Left renal pelvis (tissue), 4 donors: ENCODE measurements at regions not wholly inside any gene's neighbourhood (a gene's known extent, or its start where the extent isn't known, plus 50 kb on each side); places are given as distances from the start of the nearest gene placed in this dataset.
"Not testable (repeated sequence)": the region's sequence is repeated elsewhere in the genome, so short reads cannot be mapped to it uniquely, and the experiment has no call there.

Experiments
- DNase-seq, 4 donors: peaks; one replicate each; pipeline ENCODE4 v3.0.0-alpha.2; 2013; ENCODE audit warnings: low read depth in 4 of 4, low spot score in 3 of 4

GRCh38 chr4:154982187-154983047 is 201.3 kb downstream of the RBM46 start:
- DNase-seq, result peak; percentile 12 to 47 (median 31)

- no peak for DNase-seq
These were observed 202.6 kb downstream of the RBM46 start for GRCh38 chr4:154983714-154984113.

GRCh38 chr4:154984148-154984547 is 203.1 kb downstream of the RBM46 start:
- no peak for DNase-seq

- DNase-seq, result no peak
These were observed 203.5 kb downstream of the RBM46 start for GRCh38 chr4:154984616-154985015.

GRCh38 chr4:154985673-154986072 is 204.6 kb downstream of the RBM46 start:
- DNase-seq, result no peak

GRCh38 chr4:154988511-154988910 is 207.4 kb downstream of the RBM46 start:
- no peak for DNase-seq

- DNase-seq, result no peak
These were observed 208.4 kb downstream of the RBM46 start for GRCh38 chr4:154989511-154989910.

- DNase-seq, result not testable (repeated sequence)
These were observed 210.6 kb upstream of the NPY2R start for GRCh38 chr4:154997866-154998265.

GRCh38 chr4:154998284-154998683 is 210.2 kb upstream of the NPY2R start:
- DNase-seq, result no peak

GRCh38 chr4:154998773-154999172 is 209.7 kb upstream of the NPY2R start:
- no peak for DNase-seq

- DNase-seq, result no peak
These were observed 208.4 kb upstream of the NPY2R start for GRCh38 chr4:154999950-155000578.

- DNase-seq, result no peak
These were observed 207.2 kb upstream of the NPY2R start for GRCh38 chr4:155001251-155001650.

- DNase-seq, result no peak
These were observed 202.9 kb upstream of the NPY2R start for GRCh38 chr4:155005395-155006090.

- DNase-seq, result no peak
These were observed 200.7 kb upstream of the NPY2R start for GRCh38 chr4:155007660-155008176.

GRCh38 chr4:155008389-155008788 is 200.0 kb upstream of the NPY2R start:
- no peak for DNase-seq

- no peak for DNase-seq
These were observed 199.1 kb upstream of the NPY2R start for GRCh38 chr4:155009288-155009687.

GRCh38 chr4:155010376-155010775 is 198.1 kb upstream of the NPY2R start:
- no peak for DNase-seq

GRCh38 chr4:155011163-155011780 is 197.2 kb upstream of the NPY2R start:
- no peak for DNase-seq

- no peak for DNase-seq
These were observed 196.0 kb upstream of the NPY2R start for GRCh38 chr4:155012469-155012868.

GRCh38 chr4:155017426-155017825 is 191.0 kb upstream of the NPY2R start:
- no peak for DNase-seq
